ENCODE measurements at regions not wholly inside any gene's neighbourhood (a gene's known extent, or its start where the extent isn't known, plus 50 kb on each side); places are given as distances from the start of the nearest gene placed in this dataset.

DNA sequence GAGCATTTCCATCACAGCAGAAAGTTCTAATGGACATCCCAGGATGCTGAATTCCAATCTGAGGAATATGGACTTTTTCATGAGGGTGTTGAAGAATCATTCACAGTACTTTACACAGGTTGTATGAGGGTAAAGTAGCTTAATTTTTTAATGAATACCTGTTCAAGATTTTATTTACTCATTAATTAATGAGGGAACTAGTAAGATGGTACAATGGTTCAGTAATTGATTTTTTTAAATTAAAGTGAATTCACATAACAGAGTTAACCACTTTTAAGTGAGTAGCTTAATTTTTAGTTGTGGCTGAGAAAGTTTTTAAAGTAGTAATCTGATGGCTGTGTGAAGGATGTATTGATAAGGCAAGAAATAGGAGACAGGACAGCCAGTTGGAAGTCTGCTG is 266.5 kb downstream of the GFRA1 start:
- Histone ChIP-seq H3K27me3 (ENCODE audit: insufficient read depth, low read length) (no peaks in the 10 kb centered on the region), H2AFZ (ENCODE audit: low read depth, low read length) (no peak overlapping the region), H3K4me1 (ENCODE audit: insufficient read depth, low read length) (peaks cover 3% of the 10 kb centered on the region), H3K4me3 (ENCODE audit: low read length) (no peak overlapping the region), H3K36me3 (ENCODE audit: insufficient read depth, low read length) (no peaks in the 10 kb centered on the region), H3K9me3 (ENCODE audit: low read length) (no peaks in the 10 kb centered on the region)

DNA sequence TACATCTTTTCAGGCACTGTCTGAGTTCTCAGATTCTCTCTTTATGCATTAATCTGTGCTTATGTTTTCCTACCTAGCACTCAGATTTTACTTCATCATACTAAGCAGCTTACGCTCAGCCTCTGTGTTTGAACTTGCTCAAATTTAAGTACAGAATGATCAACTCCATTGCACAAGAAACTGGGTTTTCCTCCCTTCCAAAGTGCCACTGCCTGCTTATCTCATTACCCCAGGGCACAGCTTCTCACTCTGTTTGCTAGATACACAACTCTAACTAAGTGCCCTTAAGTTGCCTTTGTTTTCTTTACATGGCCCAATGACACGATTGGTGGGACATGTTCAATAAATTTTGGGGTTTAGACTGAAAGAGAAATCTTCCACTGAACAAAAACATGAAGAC is 267.7 kb downstream of the GFRA1 start:
- H2AFZ ChIP-seq (ENCODE audit: low read depth, low read length): no peak overlapping the region
- no peaks in the 10 kb centered on the region for H3K9me3 ChIP-seq (ENCODE audit: low read length)
- H3K4me3 ChIP-seq (ENCODE audit: low read length): no peak overlapping the region
- H3K27me3 ChIP-seq (ENCODE audit: insufficient read depth, low read length): no peaks in the 10 kb centered on the region
- H3K36me3 ChIP-seq (ENCODE audit: insufficient read depth, low read length): no peaks in the 10 kb centered on the region
- peaks cover 15% of the 10 kb centered on the region for H3K4me1 ChIP-seq (ENCODE audit: insufficient read depth, low read length)

DNA sequence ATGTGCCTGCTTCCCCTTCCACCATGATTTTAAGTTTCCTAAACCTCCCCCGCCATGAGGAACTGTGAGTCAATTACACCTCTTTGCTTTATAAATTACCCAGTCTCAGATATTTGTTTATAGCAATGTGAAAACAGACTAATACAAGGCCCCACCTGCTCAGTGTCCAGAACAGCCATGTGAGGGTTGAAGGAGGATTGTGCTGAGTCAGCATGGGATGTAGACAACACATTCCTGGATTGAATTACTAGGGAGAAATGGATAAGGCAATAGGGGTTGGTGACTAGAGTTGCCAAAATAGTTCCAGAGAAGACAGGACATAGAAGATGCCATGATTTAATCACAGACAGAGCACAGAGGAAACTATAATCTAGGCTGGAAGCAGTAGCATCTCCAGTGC is 270.3 kb downstream of the GFRA1 start:
- no peaks in the 10 kb centered on the region for H3K9me3 ChIP-seq (ENCODE audit: low read length)
- no peak overlapping the region for H2AFZ ChIP-seq (ENCODE audit: low read depth, low read length)
- H3K4me3 ChIP-seq (ENCODE audit: low read length): no peak overlapping the region
- no peaks in the 10 kb centered on the region for H3K27me3 ChIP-seq (ENCODE audit: insufficient read depth, low read length)
- H3K4me1 ChIP-seq (ENCODE audit: insufficient read depth, low read length): peaks cover 18% of the 10 kb centered on the region
- H3K36me3 ChIP-seq (ENCODE audit: insufficient read depth, low read length): no peaks in the 10 kb centered on the region

DNA sequence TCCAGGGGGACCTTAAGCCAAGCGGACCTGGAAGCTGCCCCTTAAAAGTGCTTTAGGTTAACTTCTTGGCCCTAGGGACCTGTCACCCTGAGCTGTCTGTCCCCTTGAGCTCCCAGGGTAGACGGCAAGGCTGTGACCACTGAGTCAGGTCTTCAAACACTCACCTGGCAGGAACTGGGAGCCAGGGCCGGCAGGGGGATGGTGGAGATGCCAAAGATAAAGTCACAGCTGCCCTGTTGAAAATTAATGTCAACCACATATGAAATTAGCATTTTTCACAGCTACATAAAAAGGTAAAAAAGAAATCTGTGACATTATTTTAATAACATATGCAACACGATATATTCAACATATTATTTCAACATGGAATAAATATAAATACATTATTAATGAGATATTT is 271.0 kb downstream of the GFRA1 start:
- Histone ChIP-seq H3K4me1 (ENCODE audit: insufficient read depth, low read length) (peaks cover 18% of the 10 kb centered on the region), H3K9me3 (ENCODE audit: low read length) (no peaks in the 10 kb centered on the region), H3K4me3 (ENCODE audit: low read length) (no peak overlapping the region), H2AFZ (ENCODE audit: low read depth, low read length) (no peak overlapping the region), H3K27me3 (ENCODE audit: insufficient read depth, low read length) (no peaks in the 10 kb centered on the region), H3K36me3 (ENCODE audit: insufficient read depth, low read length) (no peaks in the 10 kb centered on the region)

DNA sequence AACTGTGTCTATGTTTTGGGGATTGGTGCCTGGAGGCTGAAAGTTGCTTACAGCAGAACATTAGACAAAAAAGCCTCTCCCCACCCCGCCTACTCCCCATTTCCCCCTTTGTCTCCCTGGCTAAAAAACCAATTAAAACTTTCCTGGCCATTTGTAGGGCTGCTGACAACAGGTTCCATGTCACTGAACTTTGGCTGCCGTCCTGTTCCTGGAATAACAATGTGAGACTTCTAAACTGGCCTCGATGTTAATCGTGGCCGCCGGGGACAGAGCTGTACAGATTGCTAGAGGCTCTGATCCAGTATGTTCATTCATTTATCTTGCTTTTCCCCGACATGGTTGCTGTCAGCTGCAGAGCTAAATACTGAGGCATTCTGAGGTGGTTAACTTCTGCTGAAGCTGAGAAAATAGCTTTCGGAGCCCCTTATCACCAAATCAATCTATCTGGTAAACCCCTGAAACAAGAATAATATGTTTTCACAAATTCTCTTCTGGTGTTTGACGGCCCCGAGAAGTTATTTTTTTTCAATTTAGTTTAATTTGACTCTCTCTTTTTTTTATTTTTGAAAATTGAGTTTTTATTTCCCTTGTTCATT is 271.6 kb downstream of the GFRA1 start:
- Histone ChIP-seq H3K36me3 (ENCODE audit: insufficient read depth, low read length) (no peaks in the 10 kb centered on the region), H3K4me1 (ENCODE audit: insufficient read depth, low read length) (peaks cover 18% of the 10 kb centered on the region), H3K9me3 (ENCODE audit: low read length) (no peaks in the 10 kb centered on the region), H3K27me3 (ENCODE audit: insufficient read depth, low read length) (no peaks in the 10 kb centered on the region), H3K4me3 (ENCODE audit: low read length) (no peak overlapping the region), H2AFZ (ENCODE audit: low read depth, low read length) (peak overlapping the region; percentile 13)

DNA sequence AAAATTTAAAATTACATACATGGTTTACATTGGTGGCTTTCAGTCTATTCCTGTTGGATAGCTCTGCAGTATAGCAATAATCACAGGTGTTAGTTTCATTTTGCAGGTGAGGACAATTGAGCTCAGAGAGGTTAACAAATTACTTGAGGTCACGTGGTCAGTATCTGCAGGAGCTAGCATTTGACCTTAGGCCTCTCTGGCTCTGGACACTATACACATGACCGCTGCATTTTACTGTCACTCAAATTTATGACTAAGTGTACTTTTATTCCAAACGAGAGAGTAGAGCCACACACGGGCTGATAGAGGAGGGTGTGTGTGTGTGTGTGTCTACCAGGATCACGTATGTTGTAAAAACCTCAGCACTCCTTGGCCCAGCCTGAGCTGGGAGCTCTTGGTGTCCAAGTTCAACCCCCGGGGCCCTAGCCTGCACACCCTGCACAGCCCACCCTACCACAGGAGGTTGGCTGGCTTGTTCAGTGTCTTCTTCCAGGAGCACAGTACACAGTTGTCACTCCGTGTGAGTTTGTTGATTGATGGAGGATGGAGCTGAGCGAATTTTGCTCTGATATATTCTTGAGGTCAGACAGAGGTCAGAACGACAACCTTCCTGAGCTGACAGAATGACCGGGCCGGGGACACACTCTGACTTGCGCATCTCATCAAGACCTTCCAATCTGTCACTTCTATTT is 272.7 kb downstream of the GFRA1 start:
- peaks cover 18% of the 10 kb centered on the region for H3K4me1 ChIP-seq (ENCODE audit: insufficient read depth, low read length)
- no peak overlapping the region for H2AFZ ChIP-seq (ENCODE audit: low read depth, low read length)
- H3K4me3 ChIP-seq (ENCODE audit: low read length): no peak overlapping the region
- no peaks in the 10 kb centered on the region for H3K9me3 ChIP-seq (ENCODE audit: low read length)
- H3K27me3 ChIP-seq (ENCODE audit: insufficient read depth, low read length): no peaks in the 10 kb centered on the region
- no peaks in the 10 kb centered on the region for H3K36me3 ChIP-seq (ENCODE audit: insufficient read depth, low read length)

Data from neuron (in vitro differentiated cells).